HG02840 (cell line): ENCODE measurements at regions not wholly inside any gene's neighbourhood (a gene's known extent, or its start where the extent isn't known, plus 50 kb on each side); places are given as distances from the start of the nearest gene placed in this dataset.

Source experiments
- ATAC-seq: cut with Tn5 transposase; IDR thresholded peaks from one replicate; pipeline ENCODE4 v1.9.1; 2021; ENCODE audit warnings: mild to moderate bottlenecking, moderate library complexity, moderate number of reproducible peaks; ENCODE audit not compliant: unreplicated experiment, low FRiP score

- ATAC-seq: peak; percentile 38
Measured at GRCh38 chr18:76686737-76687231, 135.6 kb upstream of the ZNF236 start.

- no peak for ATAC-seq
Measured at GRCh38 chr18:76685860-76686259, 136.5 kb upstream of the ZNF236 start.

GRCh38 chr18:76685402-76685801 lies 137.0 kb upstream of the ZNF236 start:
- ATAC-seq: no peak

GRCh38 chr18:76684265-76684664 lies 138.1 kb upstream of the ZNF236 start:
- no peak for ATAC-seq

- no peak for ATAC-seq
Measured at GRCh38 chr18:76679945-76680344, 142.4 kb upstream of the ZNF236 start.

GRCh38 chr18:76679259-76679658 lies 143.1 kb upstream of the ZNF236 start:
- no peak for ATAC-seq

GRCh38 chr18:76678248-76678647 lies 144.1 kb upstream of the ZNF236 start:
- ATAC-seq: no peak

GRCh38 chr18:76674596-76674995 lies 147.8 kb upstream of the ZNF236 start:
- no peak for ATAC-seq

GRCh38 chr18:76673281-76674185 lies 148.8 kb upstream of the ZNF236 start:
- ATAC-seq: no peak

GRCh38 chr18:76672627-76673026 lies 149.7 kb upstream of the ZNF236 start:
- no peak for ATAC-seq

- ATAC-seq: no peak
Measured at GRCh38 chr18:76670564-76671288, 151.6 kb upstream of the ZNF236 start.

GRCh38 chr18:76668546-76668945 lies 153.8 kb upstream of the ZNF236 start:
- no peak for ATAC-seq

- no peak for ATAC-seq
Measured at GRCh38 chr18:76668119-76668518, 154.2 kb upstream of the ZNF236 start.

- no peak for ATAC-seq
Measured at GRCh38 chr18:76667603-76668002, 154.8 kb upstream of the ZNF236 start.

- ATAC-seq: no peak
Measured at GRCh38 chr18:76662626-76663025, 159.7 kb upstream of the ZNF236 start.

GRCh38 chr18:76660571-76661192 lies 161.7 kb upstream of the ZNF236 start:
- ATAC-seq: no peak

- ATAC-seq: no peak
Measured at GRCh38 chr18:76658627-76659026, 163.6 kb upstream of the ZNF516 start.

GRCh38 chr18:76657911-76658470 lies 162.9 kb upstream of the ZNF516 start:
- ATAC-seq: no peak

GRCh38 chr18:76656925-76657827 lies 162.1 kb upstream of the ZNF516 start:
- no peak for ATAC-seq

- ATAC-seq: no peak
Measured at GRCh38 chr18:76654577-76654976, 159.5 kb upstream of the ZNF516 start.
